OCI-LY1 (cell line): ENCODE measurements at regions not wholly inside any gene's neighbourhood (a gene's known extent, or its start where the extent isn't known, plus 50 kb on each side); places are given as distances from the start of the nearest gene placed in this dataset.
"Not testable (repeated sequence)": the region's sequence is repeated elsewhere in the genome, so short reads cannot be mapped to it uniquely, and the experiment has no call there.

Experiments used
- H2AFZ ChIP-seq: fragments of 200-600 bp; sonication (generic), shearing (Covaris generic); 2 replicates; pipeline ENCODE4 v1.6.0; 2014; ENCODE audit warnings: antibody characterized with exemption, mild to moderate bottlenecking, low read length
- H3F3A ChIP-seq: fragments of 200-600 bp; sonication (generic), shearing (Covaris generic); 2 replicates; pipeline ENCODE4 v1.6.0; 2014; ENCODE audit warnings: mild to moderate bottlenecking, antibody characterized with exemption, low read length, moderate library complexity; ENCODE audit not compliant: insufficient read depth
- H3K27ac ChIP-seq: fragments of 200-600 bp; sonication (generic); 2 replicates; pipeline ENCODE4 v1.5.1; 2014; ENCODE audit warnings: low read length, mixed run types, mild to moderate bottlenecking, low read depth; ENCODE audit not compliant: poor library complexity, severe bottlenecking
- H3K27me3 ChIP-seq: fragments of 200-600 bp; sonication (generic); 2 replicates; pipeline ENCODE4 v1.6.0; 2014; ENCODE audit warnings: antibody characterized with exemption, mild to moderate bottlenecking, low read length, moderate library complexity; ENCODE audit not compliant: insufficient read depth
- H3K36me3 ChIP-seq: fragments of 200-600 bp; sonication (generic); 2 replicates; pipeline ENCODE4 v1.6.1; 2014; ENCODE audit warnings: mild to moderate bottlenecking, antibody characterized with exemption, low read length, moderate library complexity, mixed read lengths; ENCODE audit not compliant: insufficient read depth
- H3K4me1 ChIP-seq: fragments of 200-600 bp; sonication (generic); 2 replicates; pipeline ENCODE4 v1.5.1; 2014; ENCODE audit warnings: mild to moderate bottlenecking, low read length, moderate library complexity; ENCODE audit not compliant: insufficient read depth, severe bottlenecking
- H3K4me2 ChIP-seq: fragments of 200-600 bp; sonication (generic), shearing (Covaris generic); 2 replicates; pipeline ENCODE4 v1.6.1; 2014; ENCODE audit warnings: low read length
- H3K4me3 ChIP-seq: fragments of 200-600 bp; sonication (generic); 2 replicates; pipeline ENCODE4 v1.5.1; 2014; ENCODE audit warnings: low read length, low read depth, mild to moderate bottlenecking, mixed read lengths; ENCODE audit not compliant: poor library complexity, severe bottlenecking
- H3K79me2 ChIP-seq: fragments of 200-600 bp; shearing (Covaris generic); 2 replicates; pipeline ENCODE4 v1.6.1; 2016; ENCODE audit warnings: mixed run types, low read length, mixed read lengths; ENCODE audit not compliant: insufficient read depth
- H3K9ac ChIP-seq: fragments of 200-600 bp; sonication (generic), shearing (Covaris generic); 2 replicates; pipeline ENCODE4 v1.6.1; 2014; ENCODE audit warnings: mild to moderate bottlenecking, low read length, mixed read lengths
- H3K9me2 ChIP-seq: fragments of 200-600 bp; sonication (generic), shearing (Covaris generic); 2 replicates; pipeline ENCODE4 v1.6.1; 2014; ENCODE audit warnings: low read depth, mild to moderate bottlenecking, low read length, mixed read lengths
- H3K9me3 ChIP-seq: fragments of 200-600 bp; shearing (Covaris generic); 2 replicates; pipeline ENCODE4 v1.6.1; 2014; ENCODE audit warnings: low read length, mixed read lengths
- H4K20me1 ChIP-seq: fragments of 200-600 bp; sonication (generic), shearing (Covaris generic); 2 replicates; pipeline ENCODE4 v1.6.0; 2016; ENCODE audit warnings: mild to moderate bottlenecking, low read length; ENCODE audit not compliant: insufficient read depth
- EZH2 ChIP-seq: fragments of 200-600 bp; sonication (generic), shearing (Covaris generic); IDR thresholded peaks from 2 replicates; pipeline ENCODE4 v1.8.0; 2017; ENCODE audit warnings: borderline replicate concordance, mixed run types, mild to moderate bottlenecking, antibody characterized with exemption, low read length, moderate library complexity, mixed read lengths
- TF ChIP-seq, protein P1 (sequence below): fragments of 200-600 bp; sonication (generic), shearing (Covaris generic); IDR thresholded peaks from 2 replicates; pipeline ENCODE4 v1.5.1; 2017; ENCODE audit warnings: mild to moderate bottlenecking, antibody characterized with exemption, low read length, moderate library complexity, mixed read lengths

DNA sequence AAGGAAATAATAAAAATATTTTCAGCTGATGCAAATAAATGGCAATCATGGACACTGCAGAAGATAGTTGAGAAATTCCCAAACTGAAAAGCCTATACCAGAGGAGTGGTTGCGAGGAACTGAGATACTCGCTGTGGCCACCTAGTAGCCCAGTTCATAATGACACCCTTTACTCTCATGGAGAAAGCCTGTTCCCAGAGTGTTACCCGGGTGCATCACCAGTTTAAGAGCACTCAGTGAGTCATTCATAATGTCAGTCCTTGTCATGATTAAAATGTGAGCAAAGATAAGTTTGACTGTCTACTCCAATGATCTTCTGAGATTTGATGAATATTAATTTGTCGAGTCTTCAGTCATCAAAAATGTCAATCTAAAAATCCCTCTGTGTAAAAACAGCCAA is 138.4 kb upstream of the LRRC3B start:
- no peaks in the 10 kb centered on the region for H3K4me1 ChIP-seq
- no peaks in the 10 kb centered on the region for H3K27me3 ChIP-seq
- H4K20me1 ChIP-seq, result no peaks in the 10 kb centered on the region
- no peak overlapping the region for H3K27ac ChIP-seq
- no peaks in the 10 kb centered on the region for H3K79me2 ChIP-seq
- H2AFZ ChIP-seq, result no peak overlapping the region
- no peaks in the 10 kb centered on the region for H3F3A ChIP-seq
- no peaks in the 10 kb centered on the region for H3K36me3 ChIP-seq
- no peaks in the 10 kb centered on the region for H3K9me3 ChIP-seq
- TF ChIP-seq, protein P1, sequence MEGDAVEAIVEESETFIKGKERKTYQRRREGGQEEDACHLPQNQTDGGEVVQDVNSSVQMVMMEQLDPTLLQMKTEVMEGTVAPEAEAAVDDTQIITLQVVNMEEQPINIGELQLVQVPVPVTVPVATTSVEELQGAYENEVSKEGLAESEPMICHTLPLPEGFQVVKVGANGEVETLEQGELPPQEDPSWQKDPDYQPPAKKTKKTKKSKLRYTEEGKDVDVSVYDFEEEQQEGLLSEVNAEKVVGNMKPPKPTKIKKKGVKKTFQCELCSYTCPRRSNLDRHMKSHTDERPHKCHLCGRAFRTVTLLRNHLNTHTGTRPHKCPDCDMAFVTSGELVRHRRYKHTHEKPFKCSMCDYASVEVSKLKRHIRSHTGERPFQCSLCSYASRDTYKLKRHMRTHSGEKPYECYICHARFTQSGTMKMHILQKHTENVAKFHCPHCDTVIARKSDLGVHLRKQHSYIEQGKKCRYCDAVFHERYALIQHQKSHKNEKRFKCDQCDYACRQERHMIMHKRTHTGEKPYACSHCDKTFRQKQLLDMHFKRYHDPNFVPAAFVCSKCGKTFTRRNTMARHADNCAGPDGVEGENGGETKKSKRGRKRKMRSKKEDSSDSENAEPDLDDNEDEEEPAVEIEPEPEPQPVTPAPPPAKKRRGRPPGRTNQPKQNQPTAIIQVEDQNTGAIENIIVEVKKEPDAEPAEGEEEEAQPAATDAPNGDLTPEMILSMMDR, result no peak
- TF ChIP-seq EZH2, result no peak
- H3K9me2 ChIP-seq, result no peaks in the 10 kb centered on the region
- no peak overlapping the region for H3K9ac ChIP-seq
- H3K4me3 ChIP-seq, result no peak overlapping the region
- no peak overlapping the region for H3K4me2 ChIP-seq

DNA sequence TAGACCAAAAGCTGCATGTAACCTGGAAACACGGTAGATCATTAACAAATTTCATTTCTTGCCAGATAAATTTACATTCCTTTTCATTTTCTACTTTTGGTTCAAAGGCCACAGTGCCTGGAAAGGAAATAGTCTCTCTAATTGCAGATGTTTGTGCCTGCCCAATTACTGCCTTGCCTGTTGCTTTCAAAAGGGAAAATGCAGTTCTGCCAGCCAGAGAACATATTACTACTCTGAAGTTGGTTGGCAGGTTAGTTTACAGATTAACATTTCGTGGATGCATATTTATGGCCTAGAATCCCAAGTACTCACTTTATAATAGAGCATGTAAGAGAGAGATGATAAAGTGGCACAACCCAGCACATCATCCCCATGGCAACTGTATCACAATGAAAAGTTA is 124.3 kb upstream of the LRRC3B start:
- Histone ChIP-seq H3K4me1 (no peaks in the 10 kb centered on the region), H2AFZ (no peak overlapping the region), H4K20me1 (no peaks in the 10 kb centered on the region), H3K4me2 (no peak overlapping the region), H3F3A (no peaks in the 10 kb centered on the region), H3K9me3 (no peaks in the 10 kb centered on the region), H3K36me3 (no peaks in the 10 kb centered on the region), H3K27ac (no peak overlapping the region), H3K4me3 (no peak overlapping the region), H3K27me3 (no peaks in the 10 kb centered on the region), H3K9me2 (no peaks in the 10 kb centered on the region), H3K9ac (no peak overlapping the region), H3K79me2 (no peaks in the 10 kb centered on the region)
- TF ChIP-seq, protein P1, result no peak
- TF ChIP-seq EZH2, result no peak

DNA sequence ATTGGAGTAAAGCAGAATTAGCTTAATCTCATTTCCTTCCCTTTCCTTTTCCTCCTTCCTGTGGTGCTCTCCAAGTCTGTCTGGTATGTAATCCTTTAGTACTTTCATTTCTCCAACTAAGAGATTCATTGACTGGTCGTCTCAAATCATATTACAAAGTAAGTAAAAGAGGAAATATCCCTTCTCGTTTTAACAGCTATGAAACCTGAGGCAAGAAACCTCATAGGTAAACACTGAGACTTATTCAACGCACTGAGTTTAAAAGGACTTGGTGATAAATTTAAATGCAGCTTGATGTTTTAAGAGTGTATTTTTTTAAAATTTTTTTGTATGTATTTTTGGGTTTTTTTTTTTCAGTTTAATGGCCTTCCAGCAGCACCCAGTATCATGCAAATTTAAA is 117.2 kb upstream of the LRRC3B start:
- H3K27ac ChIP-seq, result no peak overlapping the region
- no peaks in the 10 kb centered on the region for H3K79me2 ChIP-seq
- no peak overlapping the region for H3K4me2 ChIP-seq
- TF ChIP-seq EZH2, result no peak
- TF ChIP-seq, protein P1, result no peak
- H2AFZ ChIP-seq, result no peak overlapping the region
- no peaks in the 10 kb centered on the region for H3K36me3 ChIP-seq
- H3K9me3 ChIP-seq, result no peaks in the 10 kb centered on the region
- no peaks in the 10 kb centered on the region for H4K20me1 ChIP-seq
- no peak overlapping the region for H3K4me3 ChIP-seq
- H3K9ac ChIP-seq, result no peak overlapping the region
- H3F3A ChIP-seq, result no peaks in the 10 kb centered on the region
- H3K4me1 ChIP-seq, result no peaks in the 10 kb centered on the region
- H3K27me3 ChIP-seq, result no peaks in the 10 kb centered on the region
- no peaks in the 10 kb centered on the region for H3K9me2 ChIP-seq

DNA sequence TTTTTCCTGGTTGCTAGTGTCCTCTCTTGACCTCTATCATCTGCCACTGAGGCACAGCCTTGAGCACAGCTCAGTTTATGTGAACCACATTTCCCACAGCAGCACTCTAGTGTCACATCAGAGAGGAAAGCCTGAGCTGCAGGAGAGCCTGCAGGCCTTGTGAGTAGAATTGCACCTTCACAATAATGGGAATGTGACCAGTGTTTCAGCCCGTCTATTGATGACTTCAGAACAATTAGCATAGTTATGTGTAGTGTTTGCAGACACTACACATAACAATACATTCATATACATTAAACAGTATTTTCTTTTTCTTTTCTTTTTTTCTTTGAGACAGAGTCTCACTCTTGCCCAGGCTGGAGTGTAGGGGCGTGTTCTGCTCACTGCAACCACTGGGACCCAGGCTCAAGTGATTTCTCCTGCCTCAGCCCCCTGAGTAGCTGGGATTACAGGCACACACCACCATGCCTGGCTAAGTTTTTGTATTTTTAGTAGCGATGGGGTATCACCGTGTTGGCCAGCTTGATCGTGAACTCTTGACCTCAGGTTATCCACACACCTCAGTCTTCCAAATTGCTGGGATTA is 108.0 kb upstream of the LRRC3B start:
- not testable (repeated sequence) for H3F3A ChIP-seq, H3K9me2 ChIP-seq, H3K27ac ChIP-seq, H3K4me3 ChIP-seq, H3K9ac ChIP-seq, H4K20me1 ChIP-seq, H3K4me1 ChIP-seq, H3K27me3 ChIP-seq, H3K4me2 ChIP-seq, H3K36me3 ChIP-seq, H2AFZ ChIP-seq, H3K9me3 ChIP-seq, H3K79me2 ChIP-seq
